IMR-90 (cell line): ENCODE measurements at regions not wholly inside any gene's neighbourhood (a gene's known extent, or its start where the extent isn't known, plus 50 kb on each side); places are given as distances from the start of the nearest gene placed in this dataset.

Source experiments
- ATAC-seq: fragments of 200-7000 bp; cut with Tn5 transposase; 2 replicates; pipeline ENCODE4 v1.9.1; 2020; ENCODE audit warnings: low read depth, mild to moderate bottlenecking, moderate library complexity
- BruUV-seq: library from RNA; stranded (reverse); fragments of 400-500 nt; replicated peaks from 2 replicates; lab custom pipeline; 2021; lab: Mats Ljungman, UMichigan
- CTCF ChIA-PET: fragments of 300-600 bp; formaldehyde crosslinking; extraction: SDS; loops from one replicate; lab custom pipeline; 2021; ENCODE audit warnings: antibody characterized with exemption; lab: Yijun Ruan, JAX
- POLR2A ChIA-PET: fragments of 300-600 bp; sonication (Branson Sonifier 250); formaldehyde crosslinking; loops from one replicate; lab custom pipeline; 2022; ENCODE audit warnings: antibody characterized with exemption; ENCODE audit not compliant: unreplicated experiment; lab: Charles Lee
- DNase-seq: peaks from one replicate; pipeline ENCODE4 v3.0.0; 2013
- H2AFZ ChIP-seq: replicated peaks from 2 replicates; pipeline ENCODE3; 2013; ENCODE audit warnings: low read length, mild to moderate bottlenecking; ENCODE audit not compliant: poor library complexity
- H2AK5ac ChIP-seq: 2 replicates; pipeline ENCODE4 v1.6.1; 2013; ENCODE audit warnings: low read depth, low read length, inconsistent platforms
- H2AK9ac ChIP-seq: replicated peaks from 2 replicates; pipeline ENCODE3; 2013; ENCODE audit warnings: mild to moderate bottlenecking, low read depth, low read length, moderate library complexity; ENCODE audit not compliant: poor library complexity
- H2BK120ac ChIP-seq: 2 replicates; pipeline ENCODE4 v1.6.1; 2013; ENCODE audit warnings: low read depth, low read length, inconsistent platforms
- H2BK15ac ChIP-seq: 3 replicates; pipeline ENCODE4 v1.6.1; 2013; ENCODE audit warnings: low read depth, low read length, inconsistent platforms
- H2BK20ac ChIP-seq: 2 replicates; pipeline ENCODE4 v1.6.1; 2013; ENCODE audit warnings: low read depth, mild to moderate bottlenecking, inconsistent platforms, low read length, moderate library complexity
- H2BK5ac ChIP-seq: 2 replicates; pipeline ENCODE4 v1.6.1; 2013; ENCODE audit warnings: mild to moderate bottlenecking, low read depth, low read length, inconsistent platforms; ENCODE audit not compliant: poor library complexity, severe bottlenecking
- H3K14ac ChIP-seq: replicated peaks from 2 replicates; pipeline ENCODE4 v1.6.1; 2013; ENCODE audit warnings: low read depth, low read length, inconsistent platforms
- H3K18ac ChIP-seq: 2 replicates; pipeline ENCODE4 v1.6.1; 2013; ENCODE audit warnings: low read depth, low read length, control low read depth
- H3K23ac ChIP-seq: 2 replicates; pipeline ENCODE4 v1.6.1; 2013; ENCODE audit warnings: low read depth, low read length, inconsistent platforms
- H3K27ac ChIP-seq: 2 replicates; pipeline ENCODE4 v1.5.1; 2013; ENCODE audit warnings: mild to moderate bottlenecking, control low read depth, low read length; ENCODE audit not compliant: insufficient read depth
- H3K27me3 ChIP-seq: 2 replicates; pipeline ENCODE4 v1.6.1; 2013; ENCODE audit warnings: low read length; ENCODE audit not compliant: control insufficient read depth, insufficient read depth
- H3K36me3 ChIP-seq: 2 replicates; pipeline ENCODE4 v1.6.1; 2013; ENCODE audit warnings: low read length, mixed read lengths; ENCODE audit not compliant: control insufficient read depth, insufficient read depth
- H3K4ac ChIP-seq: 2 replicates; pipeline ENCODE4 v1.6.1; 2013; ENCODE audit warnings: low read depth, low read length, inconsistent platforms
- H3K4me1 ChIP-seq: 2 replicates; pipeline ENCODE4 v1.6.1; 2013; ENCODE audit warnings: low read length, mixed read lengths; ENCODE audit not compliant: control insufficient read depth, insufficient read depth
- H3K4me2 ChIP-seq: 2 replicates; pipeline ENCODE4 v1.6.1; 2013; ENCODE audit warnings: low read depth, mild to moderate bottlenecking, control low read depth, low read length, moderate library complexity
- H3K4me3 ChIP-seq: 2 replicates; pipeline ENCODE4 v1.5.1; 2013; ENCODE audit warnings: low read depth, mild to moderate bottlenecking, control low read depth, low read length, moderate library complexity; ENCODE audit not compliant: insufficient read depth
- H3K56ac ChIP-seq: 2 replicates; pipeline ENCODE4 v1.6.1; 2013; ENCODE audit warnings: low read length, inconsistent platforms; ENCODE audit not compliant: insufficient read depth; ENCODE audit errors: extremely low read depth
- H3K79me1 ChIP-seq, 2 experiments: 2 replicates each; pipeline ENCODE4 v1.6.1; 2013; ENCODE audit warnings: low read length in 2 of 2, inconsistent platforms in 1 of 2, low read depth in 1 of 2
- H3K9ac ChIP-seq: 2 replicates; pipeline ENCODE4 v1.6.1; 2013; ENCODE audit warnings: low read depth, low read length, control low read depth
- H3K9me1 ChIP-seq: 2 replicates; pipeline ENCODE4 v1.6.1; 2013; ENCODE audit warnings: low read length, inconsistent platforms; ENCODE audit not compliant: insufficient read depth
- H3K9me3 ChIP-seq: 2 replicates; pipeline ENCODE4 v1.6.1; 2013; ENCODE audit warnings: low read length; ENCODE audit not compliant: control insufficient read depth, insufficient read depth
- H4K20me1 ChIP-seq: 2 replicates; pipeline ENCODE4 v1.6.1; 2013; ENCODE audit warnings: low read length, inconsistent platforms; ENCODE audit not compliant: insufficient read depth
- H4K5ac ChIP-seq: 2 replicates; pipeline ENCODE4 v1.6.1; 2013; ENCODE audit warnings: mild to moderate bottlenecking, low read depth, low read length, control low read depth
- H4K8ac ChIP-seq, 2 experiments: 2 replicates each; pipeline ENCODE4 v1.6.1; 2013; ENCODE audit warnings: low read depth in 2 of 2, low read length in 2 of 2, control low read depth in 1 of 2, inconsistent platforms in 1 of 2
- H4K91ac ChIP-seq: 2 replicates; pipeline ENCODE4 v1.6.1; 2013; ENCODE audit warnings: low read depth, low read length, inconsistent platforms; ENCODE audit not compliant: insufficient read depth
- BHLHE40 ChIP-seq: fragments of 150-350 bp; IDR thresholded peaks from 2 replicates; pipeline ENCODE4 v1.6.1; 2016; ENCODE audit warnings: mild to moderate bottlenecking, low read depth, low read length
- CEBPB ChIP-seq: IDR thresholded peaks from 2 replicates; pipeline ENCODE4 v1.6.1; 2012; ENCODE audit warnings: low read depth, low read length, improper control_type of control experiment
- CHD1 ChIP-seq: IDR thresholded peaks from 2 replicates; pipeline ENCODE4 v1.6.1; 2012; ENCODE audit warnings: low read depth, low read length, improper control_type of control experiment
- FOS ChIP-seq: fragments of 150-350 bp; IDR thresholded peaks from 2 replicates; pipeline ENCODE4 v1.6.1; 2016; ENCODE audit warnings: low read depth, low read length
- MAFK ChIP-seq: IDR thresholded peaks from 2 replicates; pipeline ENCODE4 v1.6.1; 2012; ENCODE audit warnings: low read depth, low read length, improper control_type of control experiment
- MAZ ChIP-seq: IDR thresholded peaks from 2 replicates; pipeline ENCODE4 v1.6.1; 2012; ENCODE audit warnings: low read depth, mild to moderate bottlenecking, low read length, improper control_type of control experiment, moderate library complexity, borderline replicate concordance
- MXI1 ChIP-seq: IDR thresholded peaks from 2 replicates; pipeline ENCODE4 v1.6.1; 2012; ENCODE audit warnings: low read depth, mild to moderate bottlenecking, low read length, moderate library complexity, borderline replicate concordance
- NFE2L2 ChIP-seq: fragments of 150-350 bp; IDR thresholded peaks from 2 replicates; pipeline ENCODE4 v1.6.1; 2016; ENCODE audit warnings: low read depth, mild to moderate bottlenecking, low read length
- POLR2A ChIP-seq: IDR thresholded peaks from 2 replicates; pipeline ENCODE4 v1.6.1; 2012; ENCODE audit warnings: mild to moderate bottlenecking, low read depth, low read length
- RAD21 ChIP-seq: IDR thresholded peaks from 2 replicates; pipeline ENCODE4 v1.6.1; 2012; ENCODE audit warnings: low read length, improper control_type of control experiment
- RCOR1 ChIP-seq: IDR thresholded peaks from 2 replicates; pipeline ENCODE4 v1.6.1; 2012; ENCODE audit warnings: mild to moderate bottlenecking, low read length, improper control_type of control experiment; ENCODE audit not compliant: insufficient replicate concordance
- RFX5 ChIP-seq: IDR thresholded peaks from 2 replicates; pipeline ENCODE4 v1.8.0; 2012; ENCODE audit warnings: low read depth, mild to moderate bottlenecking, low read length, moderate library complexity
- SMC3 ChIP-seq: fragments of 150-350 bp; IDR thresholded peaks from 2 replicates; pipeline ENCODE4 v1.6.1; 2016; ENCODE audit warnings: low read depth, mild to moderate bottlenecking, antibody characterized with exemption, low read length, moderate library complexity
- WGBS, 2 experiments: methylation state at CpG; one replicate each; pipeline versions ENCODE4 v1.1.5 to v1.1.7; 2013; ENCODE audit warnings: missing lambda C conversion rate in 2 of 2; ENCODE audit not compliant: insufficient read length in 1 of 2; ENCODE audit errors: extremely low coverage in 2 of 2; 5-methylcytosine and 5-hydroxymethylcytosine counted together
- dilution Hi-C: fragments of 300-500 bp; cut with HindIII; formaldehyde crosslinking; loops from one replicate; pipeline ENCODE4 v1.14.3; 2018; ENCODE audit warnings: low sequenced_read_pairs; ENCODE audit not compliant: unreplicated experiment
- in situ Hi-C: fragments of 300-500 bp; cut with MboI; formaldehyde crosslinking; loops from 3 replicates; pipeline ENCODE4 v1.14.3; 2019; ENCODE audit warnings: low sequenced_read_pairs, inconsistent platforms, mixed read lengths
- intact Hi-C: fragments of 100-400 bp; cut with micrococcal nuclease; formaldehyde crosslinking; loops from 2 replicates; pipeline ENCODE4 v1.10.0; 2022
- TF ChIP-seq, protein P1 (sequence below): fragments of 150-350 bp; IDR thresholded peaks from 2 replicates; pipeline ENCODE4 v1.6.1; 2016; ENCODE audit warnings: low read depth, mild to moderate bottlenecking, low read length, moderate library complexity, borderline replicate concordance
- TF ChIP-seq, protein P2 (sequence below): conservative IDR thresholded peaks from 2 replicates; pipeline ENCODE4 v1.5.1; 2012; ENCODE audit warnings: mild to moderate bottlenecking, low read depth, low read length, improper control_type of control experiment
- TF ChIP-seq, protein P3 (sequence below): fragments of 150-350 bp; IDR thresholded peaks from 2 replicates; pipeline ENCODE4 v1.6.1; 2017; ENCODE audit warnings: mild to moderate bottlenecking, antibody characterized with exemption, low read length, low read depth

DNA sequence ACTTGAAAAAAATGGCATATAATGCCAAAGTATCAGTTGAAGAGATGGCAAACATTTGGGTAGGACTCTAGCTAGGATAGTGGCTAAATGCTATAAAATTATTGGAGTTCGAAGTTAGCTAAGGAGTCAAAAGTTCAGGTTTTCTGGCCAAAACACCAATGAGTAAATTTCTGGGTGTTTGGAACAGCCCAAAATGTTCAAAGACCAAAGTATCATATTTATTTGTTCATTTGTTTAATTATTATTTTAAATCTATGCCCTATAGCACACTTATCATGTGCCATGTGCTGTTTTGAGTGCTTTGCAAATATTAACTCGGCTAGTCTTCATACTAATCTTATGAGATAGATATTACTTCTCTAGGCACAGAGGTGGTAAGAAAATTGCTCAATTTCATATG lies 285.5 kb downstream of the TEX13C start:
- H2BK15ac ChIP-seq, result no peak overlapping the region
- intact Hi-C loops, result no loop called here
- no peak overlapping the region for H4K91ac ChIP-seq
- no peak overlapping the region for H3K4ac ChIP-seq
- no peak overlapping the region for H3K14ac ChIP-seq
- DNase-seq (no peak), ATAC-seq (no peak)
- H3K79me1 ChIP-seq, result no peaks in the 10 kb centered on the region
- in situ Hi-C loops, result no loop called here
- no peak overlapping the region for H3K23ac ChIP-seq
- H3K18ac ChIP-seq, result no peak overlapping the region
- H2BK5ac ChIP-seq, result no peak overlapping the region
- no peak overlapping the region for H3K56ac ChIP-seq
- no peak overlapping the region for H2BK120ac ChIP-seq
- H3K9me3 ChIP-seq, result no peaks in the 10 kb centered on the region
- no peak overlapping the region for H2AK5ac ChIP-seq
- H2BK20ac ChIP-seq, result no peak overlapping the region
- no TSS peak for BruUV-seq
- H4K5ac ChIP-seq, result no peak overlapping the region
- no peak overlapping the region for H3K4me3 ChIP-seq
- H3K9me1 ChIP-seq, result no peaks in the 10 kb centered on the region
- dilution Hi-C loops, result no loop called here
- ChIA-PET CTCF (no interaction called here), POLR2A (no interaction called here)
- no peaks in the 10 kb centered on the region for H4K20me1 ChIP-seq
- no peak overlapping the region for H4K8ac ChIP-seq
- no peak overlapping the region for H3K9ac ChIP-seq
- H2AK9ac ChIP-seq, result no peak overlapping the region
- whole genome bisulfite sequencing, 2 experiments, result no CpG with 5 or more reads among the region's 2 CpGs
- H2AFZ ChIP-seq, result no peak overlapping the region
- TF ChIP-seq MXI1 (no peak), CHD1 (no peak), MAFK (no peak), RAD21 (no peak), BHLHE40 (no peak), MAZ (no peak), FOS (no peak), NFE2L2 (no peak), SMC3 (no peak), RCOR1 (no peak), RFX5 (no peak), CEBPB (no peak), POLR2A (no peak)
- TF ChIP-seq, protein P1, sequence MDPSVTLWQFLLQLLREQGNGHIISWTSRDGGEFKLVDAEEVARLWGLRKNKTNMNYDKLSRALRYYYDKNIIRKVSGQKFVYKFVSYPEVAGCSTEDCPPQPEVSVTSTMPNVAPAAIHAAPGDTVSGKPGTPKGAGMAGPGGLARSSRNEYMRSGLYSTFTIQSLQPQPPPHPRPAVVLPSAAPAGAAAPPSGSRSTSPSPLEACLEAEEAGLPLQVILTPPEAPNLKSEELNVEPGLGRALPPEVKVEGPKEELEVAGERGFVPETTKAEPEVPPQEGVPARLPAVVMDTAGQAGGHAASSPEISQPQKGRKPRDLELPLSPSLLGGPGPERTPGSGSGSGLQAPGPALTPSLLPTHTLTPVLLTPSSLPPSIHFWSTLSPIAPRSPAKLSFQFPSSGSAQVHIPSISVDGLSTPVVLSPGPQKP, result no peak
- TF ChIP-seq, protein P2, sequence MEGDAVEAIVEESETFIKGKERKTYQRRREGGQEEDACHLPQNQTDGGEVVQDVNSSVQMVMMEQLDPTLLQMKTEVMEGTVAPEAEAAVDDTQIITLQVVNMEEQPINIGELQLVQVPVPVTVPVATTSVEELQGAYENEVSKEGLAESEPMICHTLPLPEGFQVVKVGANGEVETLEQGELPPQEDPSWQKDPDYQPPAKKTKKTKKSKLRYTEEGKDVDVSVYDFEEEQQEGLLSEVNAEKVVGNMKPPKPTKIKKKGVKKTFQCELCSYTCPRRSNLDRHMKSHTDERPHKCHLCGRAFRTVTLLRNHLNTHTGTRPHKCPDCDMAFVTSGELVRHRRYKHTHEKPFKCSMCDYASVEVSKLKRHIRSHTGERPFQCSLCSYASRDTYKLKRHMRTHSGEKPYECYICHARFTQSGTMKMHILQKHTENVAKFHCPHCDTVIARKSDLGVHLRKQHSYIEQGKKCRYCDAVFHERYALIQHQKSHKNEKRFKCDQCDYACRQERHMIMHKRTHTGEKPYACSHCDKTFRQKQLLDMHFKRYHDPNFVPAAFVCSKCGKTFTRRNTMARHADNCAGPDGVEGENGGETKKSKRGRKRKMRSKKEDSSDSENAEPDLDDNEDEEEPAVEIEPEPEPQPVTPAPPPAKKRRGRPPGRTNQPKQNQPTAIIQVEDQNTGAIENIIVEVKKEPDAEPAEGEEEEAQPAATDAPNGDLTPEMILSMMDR, result no peak
- TF ChIP-seq, protein P3, sequence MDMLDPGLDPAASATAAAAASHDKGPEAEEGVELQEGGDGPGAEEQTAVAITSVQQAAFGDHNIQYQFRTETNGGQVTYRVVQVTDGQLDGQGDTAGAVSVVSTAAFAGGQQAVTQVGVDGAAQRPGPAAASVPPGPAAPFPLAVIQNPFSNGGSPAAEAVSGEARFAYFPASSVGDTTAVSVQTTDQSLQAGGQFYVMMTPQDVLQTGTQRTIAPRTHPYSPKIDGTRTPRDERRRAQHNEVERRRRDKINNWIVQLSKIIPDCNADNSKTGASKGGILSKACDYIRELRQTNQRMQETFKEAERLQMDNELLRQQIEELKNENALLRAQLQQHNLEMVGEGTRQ, result no peak
- no peaks in the 10 kb centered on the region for H3K27me3 ChIP-seq
- no peak overlapping the region for H3K4me2 ChIP-seq
- no peaks in the 10 kb centered on the region for H3K4me1 ChIP-seq
- no peaks in the 10 kb centered on the region for H3K36me3 ChIP-seq
- H3K27ac ChIP-seq, result no peak overlapping the region
